Hematopoietic multipotent progenitor cell treated with erythropoietin and hydrocortisone succinate and interleukin-3 and kit ligand, for 6 days (in vitro differentiated cells): ENCODE measurements at regions not wholly inside any gene's neighbourhood (a gene's known extent, or its start where the extent isn't known, plus 50 kb on each side); places are given as distances from the start of the nearest gene placed in this dataset.

Source experiments
- DNase-seq: peaks from one replicate; pipeline ENCODE4 v3.0.0-alpha.2; 2015

DNA sequence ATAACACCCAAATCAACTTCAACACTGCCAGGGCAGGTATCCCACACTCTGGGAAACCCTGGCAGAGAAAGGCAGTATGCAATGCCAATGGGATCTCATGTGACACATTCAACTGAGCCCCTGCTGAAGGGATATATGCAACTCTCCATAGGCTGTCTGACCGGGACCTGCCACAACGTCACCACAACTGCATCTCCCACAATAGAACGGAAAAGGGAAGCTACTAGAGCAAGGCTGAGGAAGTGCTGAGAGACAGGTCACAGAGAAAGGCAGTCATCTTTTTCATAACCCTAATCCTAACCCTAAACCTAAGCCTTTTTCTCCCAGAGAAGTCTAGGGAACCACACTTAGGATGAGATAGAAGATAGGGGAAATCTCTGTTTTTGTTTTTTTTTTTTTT lies 345.9 kb upstream of the CD180 start:
- peak; percentile 26 for DNase-seq

DNA sequence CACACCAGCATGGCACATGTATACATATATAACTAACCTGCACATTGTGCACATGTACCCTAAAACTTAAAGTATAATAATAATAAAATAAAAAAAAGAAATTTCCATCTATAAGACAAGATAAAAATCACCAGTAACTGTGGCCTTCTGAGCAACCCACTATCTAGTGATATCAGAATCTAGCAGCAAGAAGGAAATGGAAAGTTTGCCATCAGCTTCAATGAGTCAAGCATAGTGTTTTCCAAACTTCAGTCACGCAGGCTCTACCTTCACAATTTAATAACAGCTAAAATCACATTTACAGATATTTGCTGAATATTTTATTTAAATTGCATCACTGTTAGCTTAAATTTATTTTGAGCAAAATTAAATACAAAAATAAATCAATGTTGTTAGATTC lies 345.3 kb upstream of the CD180 start:
- DNase-seq = no peak

- DNase-seq = no peak
Measured at GRCh38 chr5:67538855-67539506, 342.4 kb upstream of the CD180 start.

DNA sequence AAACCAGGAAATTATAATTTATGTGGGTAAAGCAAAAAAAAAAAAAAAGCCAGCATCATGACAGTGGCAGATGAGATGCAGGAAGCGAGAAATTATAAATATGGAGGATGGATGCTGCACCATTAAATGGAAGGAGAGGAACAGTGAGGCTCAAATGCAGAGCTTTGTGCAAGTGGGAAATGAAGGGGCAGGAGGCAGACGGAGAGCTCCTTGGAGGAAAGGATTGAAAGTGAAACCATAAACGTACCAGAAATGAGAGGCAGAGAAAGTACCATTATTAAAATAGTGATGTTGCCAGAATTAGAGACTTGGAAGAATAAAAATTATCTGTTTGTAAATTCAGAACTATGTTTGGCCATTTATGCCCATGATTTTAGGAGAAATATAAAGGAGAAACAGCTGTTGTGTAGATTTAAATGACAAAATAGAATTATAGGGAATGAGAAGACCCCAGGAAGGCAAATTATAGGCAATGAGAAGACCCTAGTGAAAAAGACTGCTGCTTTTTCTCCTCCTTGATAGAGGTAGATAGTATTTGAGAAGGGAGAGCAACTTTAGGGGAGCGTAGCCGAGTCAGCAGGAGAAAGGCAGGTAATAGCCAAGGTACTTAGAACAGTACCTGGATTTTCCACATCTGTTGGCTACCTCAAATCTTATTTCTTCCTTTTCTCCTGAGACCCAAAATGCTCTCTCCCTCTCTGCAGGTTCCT lies 341.0 kb upstream of the CD180 start:
- no peak for DNase-seq

DNA sequence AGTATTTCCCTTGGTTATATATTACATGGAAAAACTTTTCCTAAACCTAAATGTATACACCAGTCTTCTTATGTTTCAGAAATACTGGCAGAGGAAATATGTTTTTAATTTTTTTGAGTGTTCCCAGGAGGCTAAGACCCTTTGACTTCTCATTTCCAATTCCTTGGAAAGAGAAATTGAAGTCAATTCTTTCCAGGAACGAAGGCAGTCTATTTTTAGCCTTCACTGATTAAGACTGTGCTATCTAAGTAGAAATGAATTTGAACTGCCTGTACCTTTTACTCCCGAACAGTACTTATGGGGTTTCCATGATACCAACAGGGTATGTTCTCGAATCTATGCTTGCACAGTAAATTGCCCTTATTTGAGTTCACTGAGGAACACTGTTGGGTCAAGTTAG lies 340.3 kb upstream of the CD180 start:
- DNase-seq = no peak

DNA sequence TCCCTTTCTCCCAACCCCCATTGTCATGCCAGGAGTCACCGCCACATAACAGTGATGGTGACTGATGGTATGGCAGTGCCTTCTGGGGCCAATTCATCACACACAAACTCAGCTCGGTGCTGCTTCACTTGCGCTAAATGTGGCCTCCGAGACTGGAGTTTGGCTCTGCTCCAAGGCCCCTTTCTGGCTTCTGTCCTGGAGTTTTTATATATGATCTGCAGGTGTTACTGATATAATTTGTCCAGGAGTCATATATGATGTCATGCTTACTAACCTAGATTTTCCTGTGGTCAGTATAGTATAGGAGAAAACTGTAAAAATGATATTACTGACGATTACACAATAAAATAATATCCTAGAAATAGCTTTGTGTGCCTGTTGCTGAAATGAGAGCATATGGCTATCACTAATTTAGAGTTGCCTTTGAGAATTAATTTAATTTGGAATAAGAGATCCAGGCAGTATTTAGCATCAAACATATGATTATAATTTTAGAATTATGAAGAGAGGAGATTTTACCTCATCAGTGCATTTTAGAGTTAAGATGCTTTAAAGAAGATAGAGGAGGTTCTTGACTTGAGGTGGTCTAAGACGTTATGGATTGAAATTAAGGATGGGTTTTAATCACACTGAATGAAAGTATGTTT lies 334.1 kb upstream of the CD180 start:
- DNase-seq = no peak

DNA sequence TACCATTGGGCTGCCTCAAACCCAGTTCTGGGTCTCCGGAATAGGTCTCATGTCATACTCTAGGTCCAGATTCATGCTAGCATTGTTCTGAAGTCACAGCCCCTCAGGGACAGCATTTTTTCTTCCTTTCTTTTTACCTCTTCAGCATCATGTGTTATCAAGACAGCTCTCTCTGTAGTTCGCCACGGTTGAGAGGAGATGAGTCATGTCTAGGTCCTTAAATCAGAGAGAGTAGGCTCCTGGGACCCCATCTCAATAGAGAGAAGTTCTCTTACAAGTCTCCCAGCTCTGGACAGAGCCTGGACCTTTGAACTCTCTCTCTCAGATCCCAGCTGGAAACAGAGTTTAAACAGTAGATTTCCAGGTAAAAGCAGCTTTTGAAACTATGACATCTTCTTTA lies 332.4 kb upstream of the CD180 start:
- no peak for DNase-seq

DNA sequence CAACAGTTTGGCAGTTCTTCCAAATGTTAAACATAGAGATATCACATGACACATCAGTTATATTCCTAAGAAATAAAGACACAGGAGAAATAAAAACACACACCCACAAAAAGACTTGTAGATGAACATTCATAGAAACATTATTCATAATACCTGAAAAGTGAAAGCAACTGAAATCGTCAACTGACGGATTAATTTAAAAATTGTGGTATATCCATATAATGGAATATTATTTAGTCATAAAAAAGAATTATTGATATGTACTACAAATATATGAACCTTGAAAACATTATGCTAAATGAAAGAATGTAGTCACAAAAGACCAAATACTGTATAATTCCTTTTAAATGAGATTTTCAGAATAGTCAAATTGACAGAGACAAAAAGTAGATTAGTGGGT lies 330.2 kb upstream of the CD180 start:
- DNase-seq = no peak

GRCh38 chr5:67520161-67520908 lies 323.7 kb upstream of the CD180 start:
- no peak for DNase-seq

DNA sequence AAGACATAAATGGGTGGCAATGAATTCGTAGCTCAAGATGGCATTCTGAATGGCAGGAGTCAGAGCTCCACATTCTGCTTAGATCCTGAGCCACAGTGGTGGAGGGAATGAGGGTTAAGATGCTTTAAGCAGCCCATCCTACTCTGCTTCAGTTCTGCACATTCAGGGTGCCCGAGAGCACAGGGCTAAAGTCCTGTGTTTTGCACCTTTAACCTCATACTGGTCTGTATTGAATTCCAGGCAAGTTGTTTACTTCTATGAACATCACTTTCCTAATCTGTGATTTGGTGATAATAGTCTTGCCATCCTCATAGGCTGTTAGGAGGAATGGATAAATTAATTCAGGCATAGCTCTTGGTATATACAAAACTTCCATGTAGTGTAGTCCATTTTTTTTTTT lies 321.6 kb upstream of the CD180 start:
- DNase-seq = no peak

DNA sequence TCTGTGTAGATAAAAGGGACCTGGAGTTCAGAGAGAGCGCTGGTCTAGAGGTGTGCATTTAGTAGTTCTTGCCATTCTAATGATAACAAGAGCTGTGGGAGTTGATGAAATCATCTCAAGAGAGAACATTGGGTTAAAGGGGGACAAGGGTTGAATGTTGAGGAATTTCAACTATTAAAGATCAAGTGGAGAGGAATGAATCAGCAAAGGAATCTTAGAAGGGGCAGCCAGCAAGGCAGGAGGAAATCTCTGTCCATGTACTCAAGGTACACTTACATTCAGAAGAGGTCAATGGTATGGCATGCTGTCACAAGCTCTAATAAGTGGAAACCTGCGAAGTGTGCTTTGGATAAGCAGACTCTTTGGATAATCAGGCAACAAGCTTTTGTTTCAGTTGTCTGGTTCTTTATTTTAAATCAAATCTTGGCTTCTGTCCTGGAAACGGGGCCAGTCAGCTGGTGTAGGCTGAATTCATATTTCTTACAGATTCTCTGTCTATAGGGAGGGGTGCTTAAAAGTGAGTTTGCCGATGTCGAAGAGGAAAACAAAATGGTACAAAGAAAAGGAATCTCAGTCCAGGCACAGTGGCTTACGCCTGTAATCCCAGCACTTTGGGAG lies 320.5 kb upstream of the CD180 start:
- no peak for DNase-seq

GRCh38 chr5:67515762-67516161 lies 319.2 kb upstream of the CD180 start:
- no peak for DNase-seq

DNA sequence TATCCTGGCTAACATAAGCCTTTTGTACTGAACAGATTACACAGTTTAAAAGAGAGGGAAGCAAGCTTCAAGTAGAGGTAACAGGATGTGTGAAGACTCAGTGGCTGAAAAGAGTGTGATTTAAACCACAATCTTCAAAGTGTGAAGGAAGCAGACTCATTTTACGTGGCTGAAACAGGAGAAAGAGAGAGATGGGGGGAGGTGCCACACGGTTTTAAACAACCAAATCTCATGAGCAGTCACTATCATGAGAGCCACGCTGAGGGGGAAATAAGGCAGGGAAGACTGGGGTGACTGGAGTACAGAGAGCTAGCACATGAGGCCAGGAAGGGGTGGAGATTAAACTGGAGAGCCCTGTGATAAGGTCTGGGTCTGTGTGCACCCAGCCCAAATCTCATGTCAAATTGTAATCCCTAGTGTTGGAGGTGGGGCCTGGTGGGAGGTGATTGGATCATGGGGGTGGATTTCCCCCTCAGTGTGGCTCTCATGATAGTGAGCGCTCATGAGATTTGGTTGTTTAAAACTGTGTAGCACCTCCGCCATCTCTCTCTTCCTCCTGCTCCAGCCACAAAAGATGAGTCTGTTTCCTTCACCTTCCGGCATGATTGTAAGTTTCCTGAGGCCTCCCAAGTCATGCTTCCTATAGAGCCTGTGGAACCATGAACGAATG lies 318.6 kb upstream of the CD180 start:
- no peak for DNase-seq

GRCh38 chr5:67512758-67513157 lies 316.2 kb upstream of the CD180 start:
- DNase-seq = no peak

DNA sequence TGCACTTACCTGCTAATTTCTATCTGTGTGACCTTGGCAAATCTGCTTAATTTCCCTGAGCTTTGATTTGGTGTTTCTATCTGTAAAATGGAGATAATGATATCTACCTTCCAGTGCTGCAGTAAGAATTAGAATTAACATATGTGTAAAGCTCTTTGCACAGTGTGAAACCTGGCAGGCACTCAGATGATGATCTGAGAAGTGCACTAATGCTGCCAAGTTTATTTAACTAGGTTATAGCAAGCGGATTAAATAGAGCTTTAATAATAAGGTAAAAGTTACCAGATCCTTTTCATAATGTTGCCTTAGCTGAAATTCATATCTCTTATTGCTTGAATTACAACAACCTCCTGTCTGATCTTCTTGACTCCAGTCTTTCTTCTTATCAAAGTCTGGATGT lies 315.3 kb upstream of the CD180 start:
- no peak for DNase-seq

DNA sequence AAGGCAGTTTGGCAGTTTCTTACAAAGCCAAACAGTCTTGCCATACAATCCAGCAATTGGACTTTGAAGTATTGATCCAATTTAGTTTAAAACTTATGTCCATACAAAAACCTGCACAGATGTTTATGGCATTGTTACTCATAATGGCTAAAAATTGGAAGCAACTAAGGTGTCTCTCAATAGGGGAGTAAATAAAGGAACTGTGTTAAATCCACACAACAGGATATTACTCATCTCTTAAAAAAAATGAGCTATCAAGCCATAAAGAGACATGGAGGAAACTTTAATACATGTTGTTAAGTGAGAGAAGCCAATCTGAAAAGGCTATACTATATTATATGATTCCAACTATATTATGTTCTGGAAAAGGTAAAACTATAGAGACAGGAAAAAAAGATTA lies 313.6 kb upstream of the CD180 start:
- no peak for DNase-seq

- DNase-seq = no peak
Measured at GRCh38 chr5:67509402-67510186, 313.0 kb upstream of the CD180 start.

DNA sequence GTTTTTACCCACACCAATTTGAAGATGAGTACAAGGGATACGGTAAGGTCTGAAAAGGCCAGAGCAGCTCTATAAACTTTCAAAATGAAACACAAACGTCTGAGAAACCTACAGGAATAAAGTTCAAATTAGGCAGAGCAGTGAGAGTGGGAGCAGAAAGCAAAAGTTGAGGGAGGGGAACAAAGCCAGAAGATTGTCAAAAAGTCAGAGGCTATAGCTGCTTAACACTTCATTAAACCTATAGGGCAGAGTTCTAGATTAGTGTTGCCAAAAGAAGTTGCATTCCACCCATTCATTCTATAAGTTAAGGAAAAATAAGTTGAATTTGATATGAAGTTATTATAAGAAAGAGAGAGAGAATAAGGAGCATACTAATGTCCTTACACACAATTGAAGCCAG lies 309.6 kb upstream of the CD180 start:
- no peak for DNase-seq

- DNase-seq = no peak
Measured at GRCh38 chr5:67502951-67503350, 306.4 kb upstream of the CD180 start.

DNA sequence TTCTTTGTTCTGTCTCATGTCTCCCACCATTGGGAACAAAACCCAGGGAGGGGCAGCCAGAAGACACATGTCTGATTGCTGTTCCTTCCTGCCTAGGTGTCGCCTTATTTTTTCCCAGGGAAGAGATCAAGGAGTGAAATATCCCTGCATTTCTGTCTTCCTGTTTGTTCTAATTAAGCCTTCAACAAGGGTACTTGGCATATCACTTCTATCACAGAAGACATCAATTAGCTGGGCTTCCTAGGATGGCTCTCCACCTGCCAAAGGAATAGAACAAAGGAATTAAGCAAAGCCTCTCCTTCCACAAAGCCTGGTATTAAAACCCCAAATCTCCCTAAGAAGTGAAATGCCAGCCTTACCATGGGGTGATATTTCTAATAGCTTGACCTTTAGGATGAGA lies 299.5 kb upstream of the CD180 start:
- DNase-seq = no peak

- DNase-seq = no peak
Measured at GRCh38 chr5:67495072-67495471, 298.5 kb upstream of the CD180 start.
